H1 (cell line): ENCODE measurements at regions not wholly inside any gene's neighbourhood (a gene's known extent, or its start where the extent isn't known, plus 50 kb on each side); places are given as distances from the start of the nearest gene placed in this dataset.

Source experiments
- CTCF ChIA-PET: fragments of 300-600 bp; sonication (Branson Sonifier 250); formaldehyde crosslinking; loops from one replicate; lab custom pipeline; 2021; ENCODE audit not compliant: partially characterized antibody; lab: Charles Lee
- POLR2A ChIA-PET: fragments of 300-600 bp; sonication (Branson Sonifier 250); formaldehyde crosslinking; loops from one replicate; lab custom pipeline; 2021; ENCODE audit warnings: inconsistent platforms; ENCODE audit not compliant: partially characterized antibody; lab: Charles Lee
- DNase-seq, 2 experiments: peaks; one replicate each; pipeline versions ENCODE4 v3.0.0 to v3.0.0-alpha.2; 2010 to 2022; ENCODE audit warnings: low spot score in 2 of 2, low read depth in 1 of 2, mixed read lengths in 1 of 2
- FAIRE-seq: peaks from 2 replicates; lab custom pipeline; 2011; peaks lifted over from hg19 to GRCh38; lab: Jason Lieb, UNC
- H2AFZ ChIP-seq: 2 replicates; pipeline ENCODE4 v1.8.1; 2012; ENCODE audit warnings: low read length, inconsistent platforms
- H2AK5ac ChIP-seq: 2 replicates; pipeline ENCODE4 v1.6.1; 2013; ENCODE audit warnings: low read depth, low read length
- H2BK120ac ChIP-seq: replicated peaks from 2 replicates; pipeline ENCODE3; 2013; ENCODE audit warnings: low read depth, low read length, inconsistent platforms
- H2BK12ac ChIP-seq: 2 replicates; pipeline ENCODE4 v1.6.1; 2013; ENCODE audit warnings: low read depth, low read length
- H2BK15ac ChIP-seq: 2 replicates; pipeline ENCODE4 v1.6.1; 2013; ENCODE audit warnings: low read length
- H2BK20ac ChIP-seq: 2 replicates; pipeline ENCODE4 v1.6.1; 2013; ENCODE audit warnings: low read length
- H2BK5ac ChIP-seq: 2 replicates; pipeline ENCODE4 v1.6.1; 2013; ENCODE audit warnings: low read depth, low read length
- H3K14ac ChIP-seq: 2 replicates; pipeline ENCODE4 v1.6.1; 2013; ENCODE audit warnings: inconsistent platforms; ENCODE audit not compliant: insufficient read length
- H3K18ac ChIP-seq: 2 replicates; pipeline ENCODE4 v1.6.1; 2013; ENCODE audit warnings: low read length; ENCODE audit errors: extremely low read depth
- H3K23ac ChIP-seq: 2 replicates; pipeline ENCODE4 v1.6.1; 2013; ENCODE audit warnings: inconsistent platforms; ENCODE audit not compliant: insufficient read length
- H3K23me2 ChIP-seq: 2 replicates; pipeline ENCODE4 v1.6.1; 2013; ENCODE audit warnings: low read depth, low read length
- H3K27ac ChIP-seq: 2 replicates; pipeline ENCODE4 v1.6.1; 2011; ENCODE audit warnings: low read depth, low read length, inconsistent platforms
- H3K27me3 ChIP-seq, 4 experiments: replicated peaks in 1 of 4; 1 replicate in 1 of 4; 2 replicates in 3 of 4; pipeline versions ENCODE4 v1.6.1 to v1.8.1; 2011 to 2013; ENCODE audit warnings: low read length in 3 of 4, mild to moderate bottlenecking in 3 of 4, inconsistent platforms in 2 of 4, mixed read lengths in 2 of 4, moderate library complexity in 1 of 4; ENCODE audit not compliant: control insufficient read depth in 3 of 4, insufficient read depth in 3 of 4; ENCODE audit errors: extremely low read depth in 1 of 4
- H3K36me3 ChIP-seq, 4 experiments: 2 replicates each; pipeline versions ENCODE4 v1.6.1 to v1.8.1; 2011 to 2013; ENCODE audit warnings: mild to moderate bottlenecking in 4 of 4, low read length in 3 of 4, moderate library complexity in 2 of 4, control low read depth in 1 of 4, inconsistent platforms in 1 of 4; ENCODE audit not compliant: insufficient read depth in 4 of 4, control insufficient read depth in 2 of 4
- H3K4ac ChIP-seq: replicated peaks from 2 replicates; pipeline ENCODE3; 2013; ENCODE audit warnings: low read length, low read depth, mixed read lengths, inconsistent platforms; ENCODE audit not compliant: insufficient read length
- H3K4me1 ChIP-seq, 4 experiments: replicated peaks in 1 of 4; 1 replicate in 1 of 4; 2 replicates in 3 of 4; pipeline versions ENCODE4 v1.6.1 to v1.8.1; 2011 to 2013; ENCODE audit warnings: low read length in 3 of 4, inconsistent platforms in 2 of 4, mixed read lengths in 1 of 4; ENCODE audit not compliant: insufficient read depth in 4 of 4, control insufficient read depth in 3 of 4
- H3K4me2 ChIP-seq, 2 experiments: 2 replicates each; pipeline versions ENCODE4 v1.6.1 to v1.8.1; 2011 to 2013; ENCODE audit warnings: low read depth in 2 of 2, low read length in 2 of 2, control low read depth in 1 of 2, inconsistent platforms in 1 of 2, mild to moderate bottlenecking in 1 of 2; ENCODE audit not compliant: insufficient read depth in 1 of 2
- H3K4me3 ChIP-seq, 4 experiments: fragments of 200-600, 300-600 bp in 1 of 4; sonication (generic), shearing (Covaris generic), sonication (Bioruptor Twin) in 1 of 4; 2 replicates each; pipeline versions ENCODE4 v1.5.1 to v1.8.1; 2011 to 2016; ENCODE audit warnings: low read length in 4 of 4, low read depth in 3 of 4, control low read depth in 2 of 4, inconsistent platforms in 2 of 4, mild to moderate bottlenecking in 2 of 4, mixed read lengths in 1 of 4, moderate library complexity in 1 of 4; ENCODE audit not compliant: insufficient read depth in 2 of 4; ENCODE audit errors: extremely low read depth in 1 of 4
- H3K56ac ChIP-seq: replicated peaks from 2 replicates; pipeline ENCODE3; 2013; ENCODE audit warnings: low read depth, mild to moderate bottlenecking, mixed read lengths, low read length, inconsistent platforms; ENCODE audit not compliant: insufficient read length
- H3K79me1 ChIP-seq: 2 replicates; pipeline ENCODE4 v1.6.1; 2013; ENCODE audit warnings: low read depth, low read length, control low read depth
- H3K79me2 ChIP-seq, 2 experiments: 2 replicates each; pipeline versions ENCODE4 v1.6.1 to v1.8.1; 2012 to 2013; ENCODE audit warnings: low read length in 2 of 2, mild to moderate bottlenecking in 2 of 2, inconsistent platforms in 1 of 2; ENCODE audit not compliant: insufficient read depth in 2 of 2, control insufficient read depth in 1 of 2
- H3K9ac ChIP-seq, 4 experiments: replicated peaks in 1 of 4; 1 replicate in 1 of 4; 2 replicates in 3 of 4; pipeline versions ENCODE4 v1.6.1 to v1.8.1; 2011 to 2013; ENCODE audit warnings: low read depth in 3 of 4, low read length in 3 of 4, control low read depth in 2 of 4, mild to moderate bottlenecking in 2 of 4, moderate library complexity in 2 of 4, inconsistent platforms in 1 of 4; ENCODE audit errors: extremely low read depth in 1 of 4
- H3K9me3 ChIP-seq, 2 experiments: 2 replicates each; pipeline versions ENCODE4 v1.6.1 to v1.8.1; 2012 to 2013; ENCODE audit warnings: mild to moderate bottlenecking in 2 of 2, moderate library complexity in 2 of 2, control low read depth in 1 of 2, inconsistent platforms in 1 of 2, low read depth in 1 of 2, low read length in 1 of 2, mixed read lengths in 1 of 2; ENCODE audit not compliant: insufficient read depth in 2 of 2
- H4K20me1 ChIP-seq, 2 experiments: replicated peaks in 1 of 2; 2 replicates each; pipeline versions ENCODE3 to v1.8.1; 2011 to 2013; ENCODE audit warnings: inconsistent platforms in 2 of 2, low read length in 2 of 2, mild to moderate bottlenecking in 1 of 2; ENCODE audit not compliant: insufficient read depth in 2 of 2, control insufficient read depth in 1 of 2
- H4K5ac ChIP-seq: 2 replicates; pipeline ENCODE4 v1.6.1; 2013; ENCODE audit warnings: low read length, low read depth, mixed read lengths, inconsistent platforms; ENCODE audit not compliant: insufficient read length
- H4K8ac ChIP-seq: 2 replicates; pipeline ENCODE4 v1.8.0; 2013; ENCODE audit warnings: mild to moderate bottlenecking, moderate library complexity, low read length, inconsistent platforms; ENCODE audit not compliant: insufficient read depth; ENCODE audit errors: extremely low read depth
- H4K91ac ChIP-seq: replicated peaks from 2 replicates; pipeline ENCODE3; 2013; ENCODE audit warnings: low read length, mixed read lengths, inconsistent platforms; ENCODE audit not compliant: insufficient read length
- BACH1 ChIP-seq: IDR thresholded peaks from 2 replicates; pipeline ENCODE4 v1.6.1; 2012; ENCODE audit warnings: low read length, improper control_type of control experiment
- CHD2 ChIP-seq: IDR thresholded peaks from 2 replicates; pipeline ENCODE4 v1.6.1; 2012; ENCODE audit warnings: low read length, improper control_type of control experiment
- CTCF ChIP-seq, 3 experiments: IDR thresholded peaks; 1 replicate in 2 of 3; 2 replicates in 1 of 3; pipeline versions ENCODE4 v1.5.1 to v1.6.1; 2011; ENCODE audit warnings: low read length in 3 of 3, mild to moderate bottlenecking in 3 of 3, inconsistent platforms in 2 of 3, low read depth in 1 of 3, moderate library complexity in 1 of 3; ENCODE audit not compliant: insufficient read depth in 1 of 3; ENCODE audit errors: control extremely low read depth in 1 of 3
- GABPA ChIP-seq: IDR thresholded peaks from 2 replicates; pipeline ENCODE4 v1.6.1; 2011; ENCODE audit warnings: mild to moderate bottlenecking, low read length, moderate library complexity, borderline replicate concordance; ENCODE audit not compliant: insufficient read depth
- KDM5A ChIP-seq: fragments of 200-600 bp; IDR thresholded peaks from 2 replicates; pipeline ENCODE4 v1.7.1; 2012; ENCODE audit warnings: mild to moderate bottlenecking, low read length, inconsistent platforms, mixed read lengths
- PHF8 ChIP-seq: fragments of 200-600 bp; sonication (generic); conservative IDR thresholded peaks from 2 replicates; pipeline ENCODE4 v1.7.1; 2012; ENCODE audit warnings: low read depth, mild to moderate bottlenecking, inconsistent platforms, low read length, moderate library complexity
- RFX5 ChIP-seq: IDR thresholded peaks from 2 replicates; pipeline ENCODE4 v1.6.1; 2011; ENCODE audit warnings: low read depth, low read length, improper control_type of control experiment, borderline replicate concordance
- RXRA ChIP-seq: IDR thresholded peaks from 2 replicates; pipeline ENCODE4 v1.6.1; 2011; ENCODE audit warnings: low read depth, mild to moderate bottlenecking, low read length, moderate library complexity; ENCODE audit not compliant: insufficient read depth
- SRF ChIP-seq: IDR thresholded peaks from 2 replicates; pipeline ENCODE4 v1.6.1; 2011; ENCODE audit warnings: mild to moderate bottlenecking, low read depth, low read length, moderate library complexity
- TAF1 ChIP-seq: IDR thresholded peaks from 2 replicates; pipeline ENCODE4 v1.6.1; 2011; ENCODE audit warnings: mild to moderate bottlenecking, low read depth, low read length
- TEAD4 ChIP-seq: IDR thresholded peaks from 2 replicates; pipeline ENCODE4 v1.6.1; 2012; ENCODE audit warnings: low read depth, low read length, inconsistent platforms, mixed read lengths
- WGBS, 2 experiments: shearing (Covaris generic) in 1 of 2; methylation state at CpG; one replicate each; pipeline versions ENCODE4 v1.1.6 to v1.1.7; 2013 to 2015; ENCODE audit warnings: low lambda C conversion rate in 2 of 2, mixed read lengths in 2 of 2, inconsistent platforms in 1 of 2, low coverage in 1 of 2, missing lambda C conversion rate in 1 of 2; ENCODE audit not compliant: insufficient replicate concordance in 2 of 2, insufficient coverage in 1 of 2, insufficient read length in 1 of 2; ENCODE audit errors: extremely low coverage in 1 of 2, missing lambda C conversion rate in 1 of 2; 5-methylcytosine and 5-hydroxymethylcytosine counted together
- TF ChIP-seq, protein P1 (sequence below): IDR thresholded peaks from 2 replicates; pipeline ENCODE4 v1.6.1; 2011; ENCODE audit warnings: low read depth, mild to moderate bottlenecking, low read length; ENCODE audit not compliant: insufficient read depth

DNA sequence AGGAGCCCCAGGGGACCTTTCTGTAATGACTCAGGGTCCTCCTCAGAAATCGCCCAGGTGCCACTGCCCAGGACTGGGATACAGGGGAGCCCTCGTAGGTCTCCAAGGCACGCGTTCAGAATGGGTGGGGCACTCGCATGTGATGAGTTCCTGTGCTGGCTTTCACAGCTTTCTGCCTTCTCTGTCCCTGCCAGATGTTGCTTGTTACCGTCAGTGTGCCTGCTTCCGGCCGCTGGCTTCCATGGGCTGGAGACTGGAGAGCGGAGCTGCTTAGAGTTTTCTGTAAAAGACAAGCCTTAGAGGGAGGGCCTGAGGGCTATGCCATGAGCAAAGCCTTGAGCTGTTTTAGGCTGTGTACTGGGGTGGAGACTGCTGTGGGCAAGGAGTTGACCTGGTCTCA is 75.0 kb upstream of the SLC24A4 start:
- ChIA-PET CTCF (no interaction called here), POLR2A (no interaction called here)
- no peak overlapping the region for H4K8ac ChIP-seq
- no peak overlapping the region for H3K18ac ChIP-seq
- H3K9me3 ChIP-seq: peaks cover 20 to 24% of the 10 kb centered on the region in 2 experiments
- H3K27ac ChIP-seq: no peak overlapping the region
- no peaks in the 10 kb centered on the region for H3K36me3 ChIP-seq
- no peak overlapping the region for H4K5ac ChIP-seq
- no peaks in the 10 kb centered on the region for H3K79me2 ChIP-seq
- DNase-seq (no peak), FAIRE-seq (no peak)
- no peaks in the 10 kb centered on the region for H3K79me1 ChIP-seq
- H2BK15ac ChIP-seq: no peak overlapping the region
- no peak overlapping the region for H2BK20ac ChIP-seq
- H3K56ac ChIP-seq: no peak overlapping the region
- H3K23ac ChIP-seq: no peak overlapping the region
- no peak overlapping the region for H3K4me3 ChIP-seq
- no peak overlapping the region for H2BK12ac ChIP-seq
- H3K4me1 ChIP-seq: peaks cover 3 to 8% (median 3%) of the 10 kb centered on the region in 4 experiments
- no peak overlapping the region for H4K91ac ChIP-seq
- H3K4me2 ChIP-seq: no peak overlapping the region
- H2AFZ ChIP-seq: no peak overlapping the region; the same call in 1 of the 2 replicates
- H2BK120ac ChIP-seq: no peak overlapping the region
- 88% methylated on average over 9 of the region's 9 CpGs; no CpG with 5 or more reads in 1 of the 2 experiments for WGBS, 2 experiments
- no peak overlapping the region for H3K14ac ChIP-seq
- H3K27me3 ChIP-seq: peaks cover 0 to 7% (median 2%) of the 10 kb centered on the region in 4 experiments; a peak in 3 of 7 replicates
- peaks cover 2% of the 10 kb centered on the region; the same call in 1 of the 2 replicates for H3K23me2 ChIP-seq
- H3K9ac ChIP-seq: no peak overlapping the region
- TF ChIP-seq RXRA (no peak), SRF (no peak), CHD2 (no peak), CTCF (IDR thresholded peaks at IDR 0.05; ENCODE audit: control extremely low read depth in 1 of 3, insufficient read depth in 1 of 3, low read depth in 1 of 3, low read length in 3 of 3) (no peak), KDM5A (no peak), GABPA (no peak), TAF1 (no peak), RFX5 (no peak), BACH1 (no peak), TEAD4 (no peak), PHF8 (no peak)
- TF ChIP-seq, protein P1, sequence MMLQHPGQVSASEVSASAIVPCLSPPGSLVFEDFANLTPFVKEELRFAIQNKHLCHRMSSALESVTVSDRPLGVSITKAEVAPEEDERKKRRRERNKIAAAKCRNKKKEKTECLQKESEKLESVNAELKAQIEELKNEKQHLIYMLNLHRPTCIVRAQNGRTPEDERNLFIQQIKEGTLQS: no peak
- no peak overlapping the region for H3K4ac ChIP-seq
- H2AK5ac ChIP-seq: no peak overlapping the region
- H4K20me1 ChIP-seq: no peaks in the 10 kb centered on the region
- no peak overlapping the region for H2BK5ac ChIP-seq
